DOHH2 (cell line): ENCODE measurements at regions not wholly inside any gene's neighbourhood (a gene's known extent, or its start where the extent isn't known, plus 50 kb on each side); places are given as distances from the start of the nearest gene placed in this dataset.

ENCODE experiments used
- H3F3A ChIP-seq: fragments of 200-600 bp; sonication (generic), shearing (Covaris generic); 2 replicates; pipeline ENCODE4 v1.6.0; 2016; ENCODE audit warnings: antibody characterized with exemption, mild to moderate bottlenecking; ENCODE audit not compliant: control insufficient read depth, insufficient read depth
- H3K27ac ChIP-seq: fragments of 200-600 bp; sonication (generic); 2 replicates; pipeline ENCODE4 v1.5.1; 2014; ENCODE audit warnings: low read depth, mild to moderate bottlenecking, low read length, moderate library complexity
- H3K27me3 ChIP-seq: fragments of 200-600 bp; sonication (generic); 2 replicates; pipeline ENCODE4 v1.6.1; 2014; ENCODE audit warnings: mild to moderate bottlenecking, low read length, mixed read lengths; ENCODE audit not compliant: control insufficient read depth
- H3K36me3 ChIP-seq: fragments of 200-600 bp; sonication (generic); 2 replicates; pipeline ENCODE4 v1.6.1; 2014; ENCODE audit warnings: mild to moderate bottlenecking, low read length, moderate library complexity, mixed read lengths; ENCODE audit not compliant: control insufficient read depth
- H3K4me1 ChIP-seq: fragments of 200-600 bp; sonication (generic); 2 replicates; pipeline ENCODE4 v1.6.1; 2014; ENCODE audit warnings: mild to moderate bottlenecking, low read length, mixed read lengths; ENCODE audit not compliant: control insufficient read depth
- H3K4me2 ChIP-seq: fragments of 200-600 bp; sonication (generic); 2 replicates; pipeline ENCODE4 v1.6.0; 2014; ENCODE audit warnings: mild to moderate bottlenecking, low read length, moderate library complexity
- H3K4me3 ChIP-seq: fragments of 200-600 bp; sonication (generic); 2 replicates; pipeline ENCODE4 v1.5.1; 2014; ENCODE audit warnings: mild to moderate bottlenecking, low read length, mixed read lengths
- H3K79me2 ChIP-seq: fragments of 200-600 bp; sonication (generic); 2 replicates; pipeline ENCODE4 v1.6.1; 2014; ENCODE audit warnings: mild to moderate bottlenecking, low read length, mixed read lengths; ENCODE audit not compliant: control insufficient read depth
- H3K9me2 ChIP-seq: fragments of 200-600 bp; sonication (generic); replicated peaks from 2 replicates; pipeline ENCODE4 v1.6.1; 2014; ENCODE audit warnings: mild to moderate bottlenecking, low read length, mixed read lengths; ENCODE audit not compliant: control insufficient read depth
- H3K9me3 ChIP-seq: fragments of 200-600 bp; sonication (generic); 2 replicates; pipeline ENCODE4 v1.6.1; 2014; ENCODE audit warnings: antibody characterized with exemption, low read length, mixed read lengths; ENCODE audit not compliant: control insufficient read depth, insufficient read depth
- H4K20me1 ChIP-seq: fragments of 200-600 bp; sonication (generic); 2 replicates; pipeline ENCODE4 v1.6.0; 2014; ENCODE audit warnings: low read depth, mild to moderate bottlenecking, antibody characterized with exemption, low read length, moderate library complexity; ENCODE audit not compliant: control insufficient read depth, insufficient read depth
- CTCF ChIP-seq: fragments of 200-600 bp; sonication (generic); IDR thresholded peaks from one replicate; pipeline ENCODE4 v1.5.1; 2014; ENCODE audit warnings: antibody characterized with exemption, mild to moderate bottlenecking, low read depth, low read length; ENCODE audit not compliant: poor library complexity, severe bottlenecking
- EZH2phosphoT487 ChIP-seq: fragments of 200-600 bp; sonication (generic); IDR thresholded peaks from 2 replicates; pipeline ENCODE4 v1.6.1; 2017; ENCODE audit warnings: borderline replicate concordance, mild to moderate bottlenecking, antibody characterized with exemption, low read length, moderate library complexity, mixed read lengths

DNA sequence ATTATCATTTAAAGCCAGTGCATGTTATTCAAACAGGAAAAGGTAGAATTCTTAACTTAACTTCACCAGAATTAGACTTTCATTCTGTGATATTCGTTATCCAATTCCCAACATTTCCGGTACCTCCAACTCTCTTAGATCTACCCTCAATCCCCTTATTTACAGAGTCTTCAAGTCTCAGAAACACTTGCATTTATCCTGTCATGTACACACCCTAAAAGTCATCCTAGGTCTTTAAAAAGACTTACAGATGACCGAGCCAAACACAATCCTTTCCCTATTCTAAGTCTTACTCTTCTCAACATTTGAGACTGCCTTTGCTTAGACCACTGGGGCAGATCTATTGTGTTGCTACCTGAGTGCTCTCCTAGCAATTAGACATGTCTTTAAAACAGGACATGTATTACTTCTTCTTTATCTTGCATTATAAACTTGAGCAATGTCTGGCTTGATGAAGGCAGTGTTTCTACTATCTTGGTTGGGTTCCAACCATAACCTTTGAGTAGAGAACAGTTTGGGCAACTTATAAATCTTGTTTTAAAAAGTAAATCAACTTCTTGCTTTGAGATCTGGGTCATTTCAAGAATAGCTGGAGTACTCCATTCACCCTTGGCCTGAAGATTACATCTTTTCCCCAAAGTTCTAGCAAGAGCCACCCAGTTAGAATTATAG, 140.6 kb upstream of the PLEKHG7 start:
- Histone ChIP-seq H3K9me3 (peaks cover 2% of the 10 kb centered on the region; the same call in 1 of the 2 replicates), H3K27ac (no peak overlapping the region), H3K36me3 (no peaks in the 10 kb centered on the region), H3K4me1 (peaks cover 3% of the 10 kb centered on the region), H3K4me2 (no peak overlapping the region), H3K4me3 (no peak overlapping the region), H3K79me2 (no peaks in the 10 kb centered on the region), H4K20me1 (no peaks in the 10 kb centered on the region), H3K9me2 (no peaks in the 10 kb centered on the region), H3K27me3 (no peaks in the 10 kb centered on the region), H3F3A (no peaks in the 10 kb centered on the region)
- no peak for TF ChIP-seq CTCF
- TF ChIP-seq EZH2phosphoT487 = no peak

DNA sequence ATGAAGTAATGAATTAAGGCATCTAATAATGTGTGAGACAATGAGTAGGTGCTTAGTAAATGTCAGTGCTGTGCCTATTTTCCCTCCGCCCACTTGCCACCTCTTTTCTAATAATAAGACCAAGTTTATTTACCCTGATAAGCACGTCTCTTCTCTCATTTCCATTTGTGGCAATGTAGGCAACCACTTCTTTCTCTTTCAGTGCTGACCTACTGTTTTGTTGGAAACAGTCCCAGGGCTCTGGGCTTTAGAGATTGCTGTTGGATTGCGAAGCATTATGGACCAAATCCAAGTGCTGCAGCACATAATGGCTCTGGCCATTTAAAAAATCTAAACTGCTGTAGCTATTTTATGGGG, 141.3 kb upstream of the PLEKHG7 start:
- Histone ChIP-seq H4K20me1 (no peaks in the 10 kb centered on the region), H3K27ac (no peak overlapping the region), H3F3A (no peaks in the 10 kb centered on the region), H3K4me3 (no peak overlapping the region), H3K9me2 (no peaks in the 10 kb centered on the region), H3K27me3 (no peaks in the 10 kb centered on the region), H3K4me1 (peaks cover 10% of the 10 kb centered on the region), H3K36me3 (no peaks in the 10 kb centered on the region), H3K4me2 (no peak overlapping the region), H3K9me3 (peaks cover 2% of the 10 kb centered on the region; the same call in 1 of the 2 replicates), H3K79me2 (no peaks in the 10 kb centered on the region)
- TF ChIP-seq EZH2phosphoT487 (no peak), CTCF (no peak)

DNA sequence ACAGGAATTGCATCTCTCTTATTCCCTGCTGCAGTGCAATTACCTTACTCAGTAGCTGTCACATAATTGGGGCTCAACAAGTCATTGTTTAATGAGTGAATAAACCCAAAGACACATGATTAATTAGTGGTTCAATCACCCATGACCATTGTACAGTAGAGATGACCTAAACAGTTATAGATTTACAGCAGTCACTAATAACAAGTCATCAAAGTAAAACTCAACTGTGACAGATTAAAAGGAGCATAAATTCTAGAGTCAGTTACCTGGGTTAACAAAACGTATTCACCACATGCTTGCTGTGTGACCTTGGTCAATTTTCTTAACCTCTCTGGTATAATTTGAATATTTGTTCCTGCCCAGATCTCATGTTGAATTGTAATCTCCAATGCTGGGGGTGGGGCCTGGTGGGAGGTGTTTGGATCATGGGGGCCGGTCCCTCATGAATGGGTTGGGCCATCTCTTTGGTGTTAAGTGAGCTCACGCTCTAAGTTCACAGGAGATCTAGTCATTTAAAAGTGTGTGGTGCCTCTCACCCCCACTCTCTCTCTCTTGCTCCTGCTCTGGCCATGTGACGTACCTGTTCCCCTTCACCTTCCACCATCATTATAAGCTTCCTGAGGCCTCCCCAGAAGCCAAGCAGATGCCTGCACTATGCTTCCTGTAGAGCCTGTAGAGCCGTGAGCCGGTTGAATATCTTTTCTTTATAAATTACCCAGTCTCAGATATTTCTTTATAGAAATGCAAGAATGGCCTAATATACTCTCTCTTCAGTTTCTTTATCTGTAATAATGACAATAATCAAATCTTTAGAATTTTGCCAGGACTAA, 141.9 kb upstream of the PLEKHG7 start:
- Histone ChIP-seq H3K36me3 (no peaks in the 10 kb centered on the region), H3K4me1 (peaks cover 16% of the 10 kb centered on the region), H3K4me3 (no peak overlapping the region), H4K20me1 (no peaks in the 10 kb centered on the region), H3K27me3 (no peaks in the 10 kb centered on the region), H3K9me2 (no peaks in the 10 kb centered on the region), H3K79me2 (no peaks in the 10 kb centered on the region), H3K27ac (no peak overlapping the region), H3K9me3 (peaks cover 2% of the 10 kb centered on the region; the same call in 1 of the 2 replicates), H3F3A (no peaks in the 10 kb centered on the region), H3K4me2 (no peak overlapping the region)
- TF ChIP-seq CTCF = no peak
- TF ChIP-seq EZH2phosphoT487 = no peak
